ENCODE measurements at regions not wholly inside any gene's neighbourhood (a gene's known extent, or its start where the extent isn't known, plus 50 kb on each side); places are given as distances from the start of the nearest gene placed in this dataset.
"Not testable (repeated sequence)": the region's sequence is repeated elsewhere in the genome, so short reads cannot be mapped to it uniquely, and the experiment has no call there.

- no peak for DNase-seq (ENCODE audit: low spot score)
Measured at GRCh38 chr3:3902161-3902560, 102.9 kb downstream of the LRRN1 start.

- no peak for DNase-seq (ENCODE audit: low spot score)
Measured at GRCh38 chr3:3906171-3906570, 106.9 kb downstream of the LRRN1 start.

GRCh38 chr3:3907023-3907422 lies 107.8 kb downstream of the LRRN1 start:
- no peak for DNase-seq (ENCODE audit: low spot score)

GRCh38 chr3:3918763-3919162 lies 119.5 kb downstream of the LRRN1 start:
- no peak for DNase-seq (ENCODE audit: low spot score)

- no peak for DNase-seq (ENCODE audit: low spot score)
Measured at GRCh38 chr3:3919316-3919715, 120.1 kb downstream of the LRRN1 start.

- DNase-seq (ENCODE audit: low spot score) = no peak
Measured at GRCh38 chr3:3923619-3924018, 124.4 kb downstream of the LRRN1 start.

- DNase-seq (ENCODE audit: low spot score) = no peak
Measured at GRCh38 chr3:3927198-3927597, 128.0 kb downstream of the LRRN1 start.

GRCh38 chr3:3927965-3928364 lies 128.7 kb downstream of the LRRN1 start:
- DNase-seq (ENCODE audit: low spot score) = no peak

GRCh38 chr3:3941380-3941779 lies 142.1 kb downstream of the LRRN1 start:
- DNase-seq (ENCODE audit: low spot score) = not testable (repeated sequence)

- DNase-seq (ENCODE audit: low spot score) = no peak
Measured at GRCh38 chr3:3951071-3951470, 151.8 kb downstream of the LRRN1 start.

- DNase-seq (ENCODE audit: low spot score) = no peak
Measured at GRCh38 chr3:3951501-3951900, 152.3 kb downstream of the LRRN1 start.

GRCh38 chr3:3962867-3963266 lies 163.6 kb downstream of the LRRN1 start:
- DNase-seq (ENCODE audit: low spot score) = not testable (repeated sequence)

- no peak for DNase-seq (ENCODE audit: low spot score)
Measured at GRCh38 chr3:3984053-3984452, 184.8 kb downstream of the LRRN1 start.

GRCh38 chr3:3991598-3991997 lies 192.4 kb downstream of the LRRN1 start:
- no peak for DNase-seq (ENCODE audit: low spot score)

GRCh38 chr3:3992312-3992874 lies 193.2 kb downstream of the LRRN1 start:
- no peak for DNase-seq (ENCODE audit: low spot score)

GRCh38 chr3:3998140-3998922 lies 199.1 kb downstream of the LRRN1 start:
- DNase-seq (ENCODE audit: low spot score) = peak; percentile 37

GRCh38 chr3:3999340-3999739 lies 200.1 kb downstream of the LRRN1 start:
- not testable (repeated sequence) for DNase-seq (ENCODE audit: low spot score)

GRCh38 chr3:4001976-4002375 lies 202.7 kb downstream of the LRRN1 start:
- no peak for DNase-seq (ENCODE audit: low spot score)

GRCh38 chr3:4006288-4006687 lies 207.1 kb downstream of the LRRN1 start:
- DNase-seq (ENCODE audit: low spot score) = no peak

GRCh38 chr3:4008205-4008604 lies 209.0 kb downstream of the LRRN1 start:
- no peak for DNase-seq (ENCODE audit: low spot score)

- DNase-seq (ENCODE audit: low spot score) = no peak
Measured at GRCh38 chr3:4011166-4011565, 211.9 kb downstream of the LRRN1 start.

- no peak for DNase-seq (ENCODE audit: low spot score)
Measured at GRCh38 chr3:4015426-4015825, 216.2 kb downstream of the LRRN1 start.

GRCh38 chr3:4019501-4019900 lies 220.3 kb downstream of the LRRN1 start:
- no peak for DNase-seq (ENCODE audit: low spot score)

- DNase-seq (ENCODE audit: low spot score) = no peak
Measured at GRCh38 chr3:4021162-4021561, 221.9 kb downstream of the LRRN1 start.

Measured in HuH-7.5 (cell line).